Tibial nerve (tissue), 4 donors: ENCODE measurements at regions not wholly inside any gene's neighbourhood (a gene's known extent, or its start where the extent isn't known, plus 50 kb on each side); places are given as distances from the start of the nearest gene placed in this dataset.

ENCODE experiments used
- DNase-seq, 2 donors: peaks; one replicate each; pipeline ENCODE4 v3.0.0-alpha.2; 2019; ENCODE audit warnings: low spot score in 2 of 2
- H3K27ac ChIP-seq, 4 donors: fragments of 200-600 bp; sonication (generic) in 3 of 4; one replicate each; pipeline ENCODE4 v1.5.1; 2017 to 2019; ENCODE audit warnings: mild to moderate bottlenecking in 1 of 4
- H3K27me3 ChIP-seq, 2 donors: fragments of 200-600 bp; sonication (generic) in 1 of 2; one replicate each; pipeline versions ENCODE4 v1.5.1 to v1.6.0; 2017 to 2019
- H3K36me3 ChIP-seq, 3 donors: fragments of 200-600 bp; sonication (generic); one replicate each; pipeline ENCODE4 v1.5.1; 2018 to 2019
- H3K4me1 ChIP-seq, 4 donors: fragments of 200-600 bp; sonication (generic) in 3 of 4; one replicate each; pipeline ENCODE4 v1.5.1; 2017 to 2019
- H3K4me3 ChIP-seq, 4 donors: fragments of 200-600 bp; sonication (generic) in 3 of 4; one replicate each; pipeline ENCODE4 v1.5.1; 2017 to 2019; ENCODE audit warnings: mild to moderate bottlenecking in 1 of 4, moderate library complexity in 1 of 4
- H3K9me3 ChIP-seq, 4 donors: fragments of 200-600 bp; sonication (generic) in 3 of 4; one replicate each; pipeline ENCODE4 v1.5.1; 2017 to 2019
- CTCF ChIP-seq, 5 experiments: fragments of 200-600 bp in 3 of 5; fragments of 450-650 bp in 2 of 5; sonication (generic) in 3 of 5; IDR thresholded peaks; one replicate each; pipeline ENCODE4 v1.5.1; 2016 to 2019; ENCODE audit warnings: antibody characterized with exemption in 5 of 5, mild to moderate bottlenecking in 3 of 5, moderate library complexity in 2 of 5
- EP300 ChIP-seq, 2 donors: sonication (generic); formaldehyde crosslinking; IDR thresholded peaks; one replicate each; pipeline ENCODE4 v1.6.1; 2017; ENCODE audit warnings: antibody characterized with exemption in 2 of 2, mild to moderate bottlenecking in 1 of 2
- POLR2A ChIP-seq, 2 donors: fragments of 450-650 bp; IDR thresholded peaks; one replicate each; pipeline ENCODE4 v1.6.1; 2017; ENCODE audit warnings: antibody characterized with exemption in 2 of 2, mild to moderate bottlenecking in 2 of 2, moderate library complexity in 2 of 2
- WGBS, 2 donors: methylation state at CpG; one replicate each; pipeline ENCODE4 v1.1.5; 2018; 5-methylcytosine and 5-hydroxymethylcytosine counted together

- Histone ChIP-seq H3K27ac (no peak overlapping the region), H3K36me3 (no peaks in the 10 kb centered on the region), H3K9me3 (no peaks in the 10 kb centered on the region), H3K4me1 (peaks cover 0 to 4% (median 0%) of the 10 kb centered on the region in 4 donors), H3K4me3 (no peak overlapping the region), H3K27me3 (no peaks in the 10 kb centered on the region)
- WGBS, 2 donors, result 51 to 55% methylated on average over 3 of the region's 3 CpGs
- DNase-seq, result no peak
- TF ChIP-seq POLR2A (IDR thresholded peaks at IDR 0.05) (no peak), CTCF (IDR thresholded peaks at IDR 0.05) (no peak), EP300 (IDR thresholded peaks at IDR 0.05) (no peak)
These were observed 196.7 kb upstream of the PHYHIPL start for GRCh38 chr10:58979711-58980110.

- TF ChIP-seq EP300 (IDR thresholded peaks at IDR 0.05) (no peak), POLR2A (IDR thresholded peaks at IDR 0.05) (no peak), CTCF (IDR thresholded peaks at IDR 0.05) (no peak)
- Histone ChIP-seq H3K4me3 (no peak overlapping the region), H3K36me3 (no peaks in the 10 kb centered on the region), H3K27ac (no peak overlapping the region), H3K27me3 (no peaks in the 10 kb centered on the region), H3K4me1 (peaks cover 0 to 4% (median 0%) of the 10 kb centered on the region in 4 donors), H3K9me3 (no peaks in the 10 kb centered on the region)
- WGBS, 2 donors, result 89 to 90% methylated on average over 6 of the region's 6 CpGs
- DNase-seq, result no peak
These were observed 195.5 kb upstream of the PHYHIPL start for GRCh38 chr10:58980826-58981415.

GRCh38 chr10:58981846-58982245 is 194.6 kb upstream of the PHYHIPL start:
- no peak overlapping the region for H3K4me3 ChIP-seq
- 70 to 80% methylated on average over 6 of the region's 6 CpGs for WGBS, 2 donors

GRCh38 chr10:58982470-58983239 is 193.8 kb upstream of the PHYHIPL start:
- WGBS, 2 donors, result 84 to 93% methylated on average over 3 of the region's 3 CpGs
- no peaks in the 10 kb centered on the region for H3K9me3 ChIP-seq
- no peaks in the 10 kb centered on the region for H3K27me3 ChIP-seq
- no peak for TF ChIP-seq POLR2A (IDR thresholded peaks at IDR 0.05)
- TF ChIP-seq CTCF (IDR thresholded peaks at IDR 0.05), result no peak
- TF ChIP-seq EP300 (IDR thresholded peaks at IDR 0.05), result no peak
- H3K27ac ChIP-seq, result no peak overlapping the region
- no peaks in the 10 kb centered on the region for H3K4me1 ChIP-seq
- DNase-seq, result no peak
- no peaks in the 10 kb centered on the region for H3K36me3 ChIP-seq
- no peak overlapping the region for H3K4me3 ChIP-seq

More at GRCh38 chr10:58981846-58982245, 194.6 kb upstream of the PHYHIPL start:
- H3K9me3 ChIP-seq, result no peaks in the 10 kb centered on the region
- no peaks in the 10 kb centered on the region for H3K4me1 ChIP-seq
- TF ChIP-seq POLR2A (IDR thresholded peaks at IDR 0.05) (no peak), EP300 (IDR thresholded peaks at IDR 0.05) (no peak), CTCF (IDR thresholded peaks at IDR 0.05) (no peak)
- no peak for DNase-seq
- H3K27me3 ChIP-seq, result no peaks in the 10 kb centered on the region
- H3K27ac ChIP-seq, result no peak overlapping the region
- H3K36me3 ChIP-seq, result no peaks in the 10 kb centered on the region

- DNase-seq, result no peak
- TF ChIP-seq CTCF (IDR thresholded peaks at IDR 0.05), result no peak
- TF ChIP-seq EP300 (IDR thresholded peaks at IDR 0.05), result no peak
- TF ChIP-seq POLR2A (IDR thresholded peaks at IDR 0.05), result no peak
- 92 to 95% methylated on average over 3 of the region's 3 CpGs for WGBS, 2 donors
These were observed 191.2 kb upstream of the PHYHIPL start for GRCh38 chr10:58985216-58985615.

More at GRCh38 chr10:58985216-58985615, 191.2 kb upstream of the PHYHIPL start:
- H3K27ac ChIP-seq, result no peak overlapping the region
- H3K27me3 ChIP-seq, result no peaks in the 10 kb centered on the region
- H3K4me1 ChIP-seq, result no peaks in the 10 kb centered on the region
- H3K36me3 ChIP-seq, result no peaks in the 10 kb centered on the region
- no peak overlapping the region for H3K4me3 ChIP-seq
- H3K9me3 ChIP-seq, result peaks cover 0 to 14% (median 0%) of the 10 kb centered on the region in 4 donors
